GM18867 (cell line): ENCODE measurements at regions not wholly inside any gene's neighbourhood (a gene's known extent, or its start where the extent isn't known, plus 50 kb on each side); places are given as distances from the start of the nearest gene placed in this dataset.

ENCODE experiments used
- ATAC-seq: cut with Tn5 transposase; IDR thresholded peaks from one replicate; pipeline ENCODE4 v1.9.1; 2021; ENCODE audit warnings: mild to moderate bottlenecking, moderate library complexity; ENCODE audit not compliant: unreplicated experiment

DNA sequence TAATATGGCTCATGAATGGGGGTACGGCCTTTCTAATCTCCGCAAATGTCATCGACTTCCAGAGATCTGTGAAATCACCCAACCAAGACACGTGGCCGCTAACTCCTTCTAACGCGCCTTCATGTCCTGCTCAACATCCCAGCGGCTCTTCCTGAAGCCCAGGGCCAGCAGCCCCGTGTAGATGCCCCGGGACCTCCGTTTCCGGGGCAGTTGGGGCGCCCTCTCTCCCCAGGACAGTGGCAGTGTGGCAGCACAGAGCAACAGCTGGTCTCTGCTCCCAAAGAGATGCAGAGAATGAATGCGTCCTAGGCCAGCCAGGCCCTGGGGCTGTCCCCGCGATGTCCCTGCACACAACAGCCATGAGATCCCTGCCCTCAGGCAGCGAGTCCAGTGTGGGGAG lies 153.5 kb downstream of the RBFOX3 start:
- no peak for ATAC-seq

DNA sequence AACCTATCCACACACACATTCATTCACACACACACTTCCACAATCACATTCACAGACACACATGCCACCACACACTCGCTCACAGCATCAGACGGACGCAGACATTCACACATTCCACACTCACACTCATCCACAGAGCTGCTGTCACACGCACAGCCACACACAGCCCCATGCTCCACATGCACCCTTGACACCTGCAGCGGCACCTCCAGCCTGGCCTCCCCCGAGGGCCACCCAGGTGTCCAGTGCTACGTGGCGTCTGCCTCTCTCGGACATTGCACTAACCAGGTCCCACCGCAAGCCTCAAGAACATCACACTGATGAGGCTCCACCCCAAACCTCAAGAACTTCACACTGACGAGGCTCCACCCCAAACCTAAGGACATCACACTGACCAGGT lies 155.2 kb downstream of the RBFOX3 start:
- no peak for ATAC-seq

- no peak for ATAC-seq
These were observed 156.0 kb downstream of the RBFOX3 start for GRCh38 chr17:79454826-79455225.

DNA sequence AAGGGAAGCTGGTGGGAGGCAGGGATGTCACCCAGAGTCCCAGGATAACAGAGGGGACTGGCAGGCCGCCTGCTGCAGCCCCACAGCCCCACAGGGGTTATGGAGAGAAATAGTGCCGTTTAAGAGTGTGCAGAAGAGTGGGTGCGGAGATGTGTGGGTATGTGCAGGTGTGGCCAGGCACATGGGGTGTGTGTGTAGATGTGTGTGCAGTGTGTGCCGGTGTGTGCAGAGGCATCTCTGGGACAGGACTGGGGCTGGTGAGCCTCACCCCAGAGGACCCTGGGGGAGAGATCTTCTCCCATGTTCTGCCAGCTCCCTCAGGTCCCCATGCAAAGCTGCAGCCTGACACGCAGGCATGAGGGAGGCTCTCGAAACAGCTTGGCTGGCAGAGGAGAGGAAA lies 157.4 kb downstream of the RBFOX3 start:
- ATAC-seq, result no peak

DNA sequence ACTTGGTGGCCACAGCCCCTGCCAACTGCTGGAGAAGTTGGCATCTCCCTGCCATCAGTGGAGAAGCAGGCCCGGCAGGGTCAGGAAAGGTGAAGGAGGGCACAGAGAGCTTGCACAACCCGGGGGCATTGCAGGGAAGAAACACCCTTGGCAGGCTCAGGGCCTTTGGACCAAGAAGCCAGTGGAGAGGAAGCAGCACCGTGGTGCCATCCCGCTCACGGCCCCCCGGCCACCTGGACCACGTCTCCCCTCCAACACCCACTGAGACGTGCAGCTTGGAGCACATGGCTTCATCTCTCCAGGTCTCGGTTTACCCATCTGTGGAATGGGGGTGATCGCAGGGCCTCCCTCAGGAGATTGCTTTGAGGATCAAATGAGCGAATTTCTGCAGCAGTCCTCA lies 158.1 kb downstream of the RBFOX3 start:
- ATAC-seq, result no peak

DNA sequence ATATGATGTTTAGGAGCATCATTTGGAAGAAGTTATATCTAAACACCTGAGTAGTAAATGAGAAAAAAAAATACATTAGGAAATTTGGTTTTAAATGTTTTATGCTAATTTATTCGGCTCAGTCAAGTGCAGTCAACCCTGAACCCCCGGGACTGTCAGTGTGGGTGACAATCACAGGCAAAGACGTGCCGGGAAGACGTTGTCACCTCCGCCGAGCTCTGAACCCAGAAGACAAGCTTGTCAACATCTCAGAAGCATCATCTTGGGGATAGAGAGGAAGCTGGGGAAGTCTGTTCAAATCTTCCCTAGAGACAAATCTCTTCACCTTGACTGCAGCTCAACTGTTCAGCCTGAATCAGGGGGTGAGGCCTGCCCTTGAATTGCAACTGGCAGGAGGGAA lies 159.7 kb downstream of the RBFOX3 start:
- ATAC-seq, result no peak

DNA sequence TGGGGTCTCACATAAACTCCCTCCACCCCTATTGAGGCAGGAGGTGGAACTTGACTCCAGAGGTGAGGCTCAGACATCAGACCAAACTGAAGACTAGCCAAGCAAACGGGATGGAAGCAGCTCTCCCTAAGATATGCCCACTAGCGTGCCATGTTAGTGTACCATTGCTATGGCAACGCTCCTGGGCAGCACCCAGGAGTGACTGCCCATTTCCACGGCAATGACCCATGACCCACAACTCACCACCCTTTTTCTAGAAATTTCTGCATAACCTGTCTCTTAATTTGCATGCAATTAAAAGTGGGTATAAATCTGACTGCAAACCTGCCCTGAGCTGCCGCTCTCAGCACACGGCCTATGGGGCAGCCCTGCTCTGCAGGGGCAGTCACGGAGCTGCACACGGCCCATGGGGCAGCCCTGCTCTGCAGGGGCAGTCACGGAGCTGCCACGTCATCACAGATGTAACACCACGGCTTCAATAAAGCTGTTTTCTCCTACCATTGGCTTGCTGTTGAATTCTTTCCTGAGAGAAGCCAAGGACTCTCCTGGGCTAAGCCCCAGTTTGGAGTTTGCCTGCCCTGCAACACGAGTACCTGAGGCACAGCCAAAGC lies 164.3 kb downstream of the RBFOX3 start:
- no peak for ATAC-seq

- no peak for ATAC-seq
These were observed 166.7 kb downstream of the RBFOX3 start for GRCh38 chr17:79444198-79444597.

GRCh38 chr17:79443026-79443425 lies 167.8 kb downstream of the RBFOX3 start:
- no peak for ATAC-seq

- ATAC-seq, result no peak
These were observed 169.3 kb downstream of the RBFOX3 start for GRCh38 chr17:79441356-79442160.

GRCh38 chr17:79440251-79440650 lies 170.6 kb downstream of the RBFOX3 start:
- ATAC-seq, result no peak

DNA sequence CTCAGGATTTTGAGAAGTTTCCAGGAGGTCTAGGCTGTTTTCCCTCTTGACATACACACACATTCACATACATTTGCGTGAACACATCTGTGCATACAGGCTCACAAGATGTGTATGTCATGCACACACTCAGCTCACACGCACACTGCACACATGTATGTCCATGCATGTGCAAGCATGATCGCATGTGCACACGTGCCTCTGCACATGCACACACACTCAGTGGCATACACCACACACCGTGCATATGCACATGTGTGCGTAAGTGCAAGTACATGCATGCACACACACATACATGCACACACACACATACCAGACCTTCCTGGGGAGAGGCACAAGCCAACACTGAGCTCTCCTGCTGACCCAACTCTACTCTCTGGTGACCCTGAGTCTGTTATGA lies 171.4 kb downstream of the RBFOX3 start:
- ATAC-seq, result no peak

- no peak for ATAC-seq
These were observed 172.1 kb downstream of the RBFOX3 start for GRCh38 chr17:79438546-79439334.

- ATAC-seq, result no peak
These were observed 172.8 kb downstream of the RBFOX3 start for GRCh38 chr17:79438058-79438457.

DNA sequence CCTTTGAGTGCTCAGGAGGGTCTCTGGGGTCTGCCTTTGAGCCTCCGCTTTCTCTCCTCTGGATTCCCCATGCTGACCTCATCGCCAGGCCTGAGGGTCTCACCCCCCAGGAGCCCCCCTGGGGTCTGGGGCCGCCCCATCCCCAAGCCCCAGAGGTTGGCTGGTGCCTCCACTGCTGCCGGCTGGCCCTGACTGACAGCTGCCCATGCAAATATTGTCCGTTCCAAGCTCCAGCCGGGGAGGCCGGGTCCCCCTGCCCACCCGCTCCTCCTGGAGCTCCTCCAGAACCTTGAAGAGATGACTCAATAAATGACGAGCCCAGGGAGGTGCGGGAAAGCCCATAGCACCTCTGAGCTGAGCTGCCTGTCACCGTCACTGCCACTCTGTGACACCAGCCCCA lies 173.8 kb downstream of the RBFOX3 start:
- ATAC-seq, result no peak

- no peak for ATAC-seq
These were observed 174.9 kb downstream of the RBFOX3 start for GRCh38 chr17:79435962-79436361.

DNA sequence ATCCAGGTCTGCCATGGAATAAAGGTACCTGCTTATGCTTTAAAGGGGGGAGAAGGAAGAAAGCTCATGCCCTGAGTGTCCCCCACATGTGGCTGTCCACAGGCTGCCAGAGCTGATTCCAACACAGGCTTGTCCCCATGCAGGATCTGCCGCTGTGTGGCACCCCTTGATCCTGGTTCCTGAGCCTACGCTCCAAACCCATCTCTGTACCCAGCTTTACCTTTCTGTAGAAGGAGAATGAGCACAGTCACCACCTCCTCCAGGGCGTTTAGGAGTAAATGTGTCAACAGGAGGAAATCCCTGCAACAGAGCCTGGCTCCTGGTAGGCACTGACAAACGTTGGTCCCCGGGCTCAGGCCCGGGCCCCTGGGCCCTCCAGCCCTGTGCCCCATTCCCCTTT lies 175.6 kb downstream of the RBFOX3 start:
- no peak for ATAC-seq

DNA sequence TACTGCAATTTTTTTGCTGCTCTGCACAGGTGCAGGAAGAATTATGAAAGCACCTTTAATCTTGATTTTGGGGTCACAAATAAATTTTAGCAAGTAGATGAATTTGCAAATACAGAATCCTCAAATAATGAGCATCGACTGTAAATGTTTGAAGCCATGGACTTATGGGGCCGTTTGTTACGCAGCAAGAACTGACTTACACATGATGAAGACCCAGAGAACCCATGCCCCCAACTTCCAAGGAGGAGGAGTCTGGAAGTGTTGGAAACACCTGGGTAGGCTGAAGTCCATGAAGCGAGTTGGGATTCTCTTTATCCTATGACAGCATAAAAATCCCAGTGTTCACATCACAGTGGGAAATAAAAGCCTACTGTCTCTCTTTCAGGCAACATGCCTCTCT lies 176.6 kb downstream of the RBFOX3 start:
- ATAC-seq, result no peak

DNA sequence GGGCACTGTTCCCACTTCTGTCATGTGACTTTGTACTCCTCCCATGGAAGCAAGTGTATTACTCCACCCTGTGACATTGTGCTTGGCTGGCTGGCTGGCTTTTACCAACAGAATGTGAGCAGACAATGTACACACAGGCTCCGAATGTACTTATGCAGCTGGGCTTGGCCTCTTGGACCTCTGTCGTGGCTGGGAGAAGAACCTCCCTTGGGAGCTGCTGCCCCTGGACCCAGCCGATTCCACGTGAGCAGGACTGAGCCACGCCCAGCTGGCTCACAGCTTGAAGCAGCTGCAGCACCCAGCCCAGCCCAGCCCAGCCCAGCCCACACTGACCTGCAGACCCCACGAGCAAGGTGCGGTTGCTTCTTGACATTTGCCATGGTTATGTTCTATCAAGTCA lies 177.5 kb downstream of the RBFOX3 start:
- ATAC-seq, result no peak

DNA sequence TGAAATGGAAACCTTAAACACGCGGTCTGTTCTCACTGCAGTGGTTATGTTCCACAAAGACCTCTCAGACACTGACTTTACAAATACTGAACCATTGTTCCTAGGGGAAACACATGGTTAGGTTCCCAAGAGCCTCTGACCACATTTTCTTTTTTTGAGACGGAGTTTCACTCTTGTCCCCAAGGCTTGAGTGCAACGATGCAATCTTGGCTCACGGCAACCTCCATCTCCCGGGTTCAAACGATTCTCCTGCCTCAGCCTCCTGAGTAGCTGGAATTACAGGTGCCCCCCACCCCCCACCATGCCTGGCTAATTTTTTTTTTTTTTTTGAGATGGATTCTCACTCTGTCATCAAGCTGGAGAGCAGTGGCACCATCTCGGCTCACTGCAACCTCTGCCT lies 179.7 kb downstream of the RBFOX3 start:
- ATAC-seq, result no peak

DNA sequence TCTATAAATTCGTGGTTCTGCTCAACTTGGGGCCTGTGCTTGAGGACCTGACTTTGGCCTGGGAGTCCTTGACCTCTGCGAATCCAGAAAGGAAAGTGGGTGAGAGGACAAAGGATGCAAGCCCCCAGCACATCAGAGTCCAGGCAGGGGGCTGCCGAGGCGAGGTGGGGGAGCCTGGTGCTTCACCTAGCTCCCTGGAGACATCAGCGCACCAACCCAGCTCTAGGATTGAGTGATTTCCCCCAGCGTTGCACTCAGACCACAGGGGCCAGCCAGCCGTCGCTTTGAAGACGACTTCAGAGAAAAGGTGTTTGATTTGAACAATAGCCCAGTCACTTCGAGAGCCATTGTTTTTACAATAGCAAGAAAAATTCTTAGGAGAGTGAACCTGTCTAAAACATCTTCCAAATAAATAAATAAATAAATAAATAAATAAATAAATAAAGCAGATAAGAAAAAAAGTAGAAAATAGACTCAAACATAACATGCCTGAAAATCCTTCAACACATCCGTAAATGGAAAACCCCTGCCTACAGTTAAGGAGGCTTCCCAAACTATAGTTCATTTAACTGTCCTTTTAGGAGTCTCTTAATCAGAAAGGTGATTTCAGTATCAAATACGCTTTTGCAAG lies 180.9 kb downstream of the RBFOX3 start:
- ATAC-seq, result no peak
